Activated T-helper 1 cell treated with Interleukin-2 at 50 U/mL for 16 hours (primary cell): ENCODE measurements at regions not wholly inside any gene's neighbourhood (a gene's known extent, or its start where the extent isn't known, plus 50 kb on each side); places are given as distances from the start of the nearest gene placed in this dataset.

ENCODE experiments used
- DNase-seq: peaks from one replicate; pipeline ENCODE4 v3.0.0-alpha.2; 2020; ENCODE audit warnings: low read depth

DNA sequence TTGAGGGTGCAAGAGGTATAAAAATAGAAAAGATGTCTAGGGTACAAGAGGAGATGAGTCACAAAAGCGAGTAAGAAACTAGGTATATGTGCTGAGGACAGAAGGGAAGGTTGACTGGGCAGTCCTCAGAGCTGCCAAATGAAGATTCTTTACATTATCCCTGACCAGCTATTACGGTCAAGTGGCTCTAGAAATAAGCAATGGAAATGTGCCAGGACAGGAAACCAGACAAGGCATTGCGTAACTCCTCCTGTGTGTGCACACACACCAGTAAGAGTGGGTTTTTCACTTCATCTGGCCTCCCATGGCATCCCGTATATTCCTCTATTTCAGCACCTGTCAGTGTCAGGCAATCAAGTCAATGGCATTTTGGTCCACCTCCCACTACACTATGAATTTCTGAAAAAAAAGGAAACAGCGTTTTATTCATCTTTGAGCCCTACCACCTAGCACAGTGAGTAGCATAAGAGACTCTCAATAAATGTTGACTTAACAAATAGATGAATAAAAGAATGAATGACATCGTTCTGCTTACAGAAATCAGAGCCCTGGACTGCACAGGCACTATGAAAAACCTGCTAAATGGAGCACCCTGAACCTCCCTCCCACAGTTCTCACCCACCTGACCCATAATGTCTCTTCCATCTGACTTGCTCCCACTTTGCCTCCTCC is 62.6 kb upstream of the KLF3 start:
- DNase-seq: no peak

DNA sequence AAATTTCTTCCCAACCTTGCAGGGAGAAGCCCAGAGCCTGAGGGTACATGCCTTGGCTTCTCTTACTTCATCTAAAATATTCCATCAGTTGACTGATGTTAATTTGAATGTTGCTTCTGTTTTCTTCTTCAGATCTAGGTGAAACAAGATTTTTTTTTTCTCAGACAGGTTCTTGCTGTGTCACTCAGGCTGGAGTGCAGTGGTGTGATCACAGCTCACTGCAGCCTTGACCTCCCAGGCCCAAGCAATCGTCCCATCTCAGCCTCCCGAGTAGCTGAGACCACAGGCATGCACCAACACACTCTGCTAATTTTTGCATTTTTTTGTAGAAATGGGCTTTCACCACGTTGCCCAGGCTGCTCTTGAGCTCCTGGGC is 62.1 kb upstream of the KLF3 start:
- DNase-seq: no peak

DNA sequence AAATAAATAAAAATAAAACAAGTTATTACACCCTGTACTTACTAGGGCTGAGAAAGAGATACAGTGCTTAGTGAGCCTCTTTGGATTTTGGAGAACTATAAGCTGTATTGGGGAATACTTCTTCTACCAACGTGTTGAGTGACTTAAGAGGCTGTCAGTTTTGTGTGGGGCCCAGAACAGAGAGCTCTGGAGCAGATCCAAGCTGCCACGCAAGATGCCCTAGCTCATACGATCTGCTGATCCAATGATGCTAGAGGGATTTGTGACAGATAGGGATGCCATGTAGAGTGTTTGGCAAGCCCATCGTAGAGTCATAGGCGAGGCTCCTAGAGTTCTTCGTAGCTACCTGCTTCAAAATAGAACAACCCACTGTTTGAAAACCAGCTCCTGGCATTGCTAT is 60.3 kb upstream of the KLF3 start:
- DNase-seq: no peak

DNA sequence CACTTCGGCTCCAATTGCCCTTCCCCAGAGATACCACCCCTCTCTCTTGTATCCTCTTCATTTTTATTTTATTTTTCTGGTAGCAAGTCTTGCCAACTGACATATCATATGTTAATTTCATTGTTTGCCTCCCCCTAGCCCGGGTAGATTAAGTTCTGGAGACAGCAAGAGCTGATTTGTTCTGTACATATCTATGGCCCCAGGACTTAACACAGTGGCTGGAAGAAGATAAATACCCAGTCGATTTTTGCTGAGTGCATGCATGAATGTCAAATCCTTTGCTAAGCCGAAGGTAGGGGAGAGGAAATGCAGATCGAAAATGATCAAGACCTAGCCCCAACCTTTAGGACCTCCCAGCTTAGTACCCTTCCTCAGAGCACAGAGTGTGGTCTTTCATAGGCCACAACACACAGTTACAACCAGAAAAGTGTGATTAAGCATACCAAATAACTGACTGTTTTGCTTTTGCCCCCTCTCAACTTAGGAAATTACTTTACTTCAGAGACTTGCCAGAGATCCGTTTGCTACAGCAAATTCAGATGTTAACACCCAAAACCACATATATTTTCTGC is 58.7 kb upstream of the KLF3 start:
- no peak for DNase-seq

DNA sequence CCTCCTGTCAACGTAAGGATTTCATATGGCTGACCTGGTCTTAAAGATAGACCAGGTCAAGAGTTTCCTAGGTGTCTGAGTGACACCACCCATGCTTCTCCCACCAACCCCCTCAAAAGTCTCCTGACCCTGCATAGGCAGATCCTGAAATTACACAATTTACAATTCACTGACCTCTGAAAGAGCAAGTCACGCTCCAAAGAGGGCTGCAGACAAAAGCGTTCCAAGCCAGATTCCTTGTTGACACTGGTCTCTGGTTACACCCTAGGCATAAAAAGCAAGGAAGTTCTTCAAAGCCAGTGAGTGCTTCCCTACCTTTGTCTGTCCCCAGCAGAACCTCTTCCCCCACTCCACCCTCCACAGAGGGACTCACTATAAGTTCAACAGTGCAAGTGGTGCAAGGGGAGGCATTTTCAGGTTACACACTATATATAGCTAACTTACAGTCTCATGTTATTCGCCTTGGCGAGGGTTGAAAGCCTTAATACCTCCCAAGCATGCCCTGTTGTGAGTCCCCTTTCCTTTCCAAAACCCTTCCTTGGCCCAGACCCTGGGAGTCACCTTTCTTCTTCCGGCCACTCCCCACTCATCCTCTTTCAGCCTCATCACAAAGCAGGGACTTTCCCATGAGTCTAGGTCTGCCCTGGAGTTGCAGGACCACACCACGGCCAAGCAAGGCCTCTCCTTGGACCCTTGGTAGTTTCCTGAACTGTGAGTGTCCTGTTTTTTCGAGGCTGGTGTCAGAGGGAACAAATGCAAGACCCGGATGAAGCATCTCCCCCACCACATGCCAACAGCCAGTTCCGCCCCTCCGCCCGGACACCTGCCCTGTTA is 58.0 kb upstream of the KLF3 start:
- no peak for DNase-seq

DNA sequence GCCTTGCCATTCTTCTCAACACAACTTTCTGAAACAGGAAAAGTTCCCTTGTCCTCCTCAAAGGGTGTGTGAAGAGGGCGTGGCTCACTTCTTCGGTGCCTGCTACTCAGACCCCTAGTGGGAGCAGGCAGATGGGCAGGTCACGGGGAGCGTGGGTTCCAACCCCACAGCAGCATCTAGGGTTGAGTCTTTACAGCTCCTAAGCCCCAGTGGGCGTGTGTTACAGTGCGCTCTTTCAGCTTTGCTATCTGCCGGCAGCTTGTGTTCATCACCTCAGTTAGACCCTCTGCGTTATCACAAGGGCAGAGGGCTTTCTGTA is 57.5 kb upstream of the KLF3 start:
- no peak for DNase-seq

DNA sequence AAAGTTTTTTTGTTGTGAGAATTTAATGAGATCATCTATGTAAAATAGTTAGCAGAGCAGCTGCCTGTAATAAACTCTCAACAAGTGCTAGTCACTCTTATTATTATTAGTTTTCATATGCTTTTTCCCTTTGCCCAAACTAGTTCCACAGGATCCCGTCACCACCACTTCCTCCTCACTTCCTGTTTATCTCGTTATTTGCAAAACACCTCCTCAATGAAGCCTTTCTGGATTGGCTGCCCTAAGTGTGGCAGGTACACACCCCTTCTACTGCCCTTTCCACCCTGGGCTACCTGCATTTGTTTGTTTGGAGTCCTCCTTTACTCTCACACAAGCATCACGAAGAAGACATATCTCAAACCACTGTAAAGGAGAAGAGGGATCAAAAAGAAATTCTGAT is 54.4 kb upstream of the KLF3 start:
- no peak for DNase-seq

DNA sequence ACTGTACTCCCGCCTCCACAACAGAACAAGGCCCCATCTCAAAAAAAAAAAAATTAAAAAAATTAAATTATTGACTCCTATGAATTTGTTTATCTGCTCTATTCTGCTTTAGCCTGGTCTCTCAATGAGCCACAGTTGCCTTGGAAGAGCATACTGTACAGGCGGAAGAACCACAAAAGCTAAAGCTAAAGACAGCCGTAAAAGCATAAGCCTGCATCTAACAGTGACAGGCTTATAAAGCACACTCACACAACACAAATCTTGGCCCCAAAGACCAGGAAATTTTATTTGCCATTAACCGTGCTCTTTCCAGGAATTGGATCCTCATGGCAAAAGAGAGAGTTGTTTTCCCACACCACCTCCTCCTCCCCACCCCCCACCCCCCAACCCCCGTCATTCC is 53.5 kb upstream of the KLF3 start:
- no peak for DNase-seq

DNA sequence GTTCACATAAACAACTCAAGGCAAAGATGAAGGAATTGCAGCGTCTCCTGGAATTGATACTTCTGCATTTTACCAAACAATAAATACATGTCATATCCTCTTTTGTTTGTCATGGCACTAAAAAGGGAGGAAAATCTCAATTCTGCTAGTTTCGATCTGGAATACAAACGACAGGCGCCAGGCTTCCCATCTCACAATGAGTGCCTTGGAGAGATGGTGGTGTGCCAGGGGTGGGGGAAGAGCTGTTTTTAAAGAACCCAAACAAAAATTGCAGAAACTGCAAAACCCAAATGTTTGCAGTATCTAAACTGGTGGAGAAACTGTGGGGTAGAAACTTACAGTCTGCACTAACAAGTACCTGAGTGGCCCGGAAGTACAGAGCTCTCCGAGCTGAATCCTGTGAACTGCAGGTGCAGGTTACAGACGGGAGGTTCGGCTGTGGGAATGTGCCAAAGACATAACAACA is 53.0 kb upstream of the KLF3 start:
- no peak for DNase-seq

DNA sequence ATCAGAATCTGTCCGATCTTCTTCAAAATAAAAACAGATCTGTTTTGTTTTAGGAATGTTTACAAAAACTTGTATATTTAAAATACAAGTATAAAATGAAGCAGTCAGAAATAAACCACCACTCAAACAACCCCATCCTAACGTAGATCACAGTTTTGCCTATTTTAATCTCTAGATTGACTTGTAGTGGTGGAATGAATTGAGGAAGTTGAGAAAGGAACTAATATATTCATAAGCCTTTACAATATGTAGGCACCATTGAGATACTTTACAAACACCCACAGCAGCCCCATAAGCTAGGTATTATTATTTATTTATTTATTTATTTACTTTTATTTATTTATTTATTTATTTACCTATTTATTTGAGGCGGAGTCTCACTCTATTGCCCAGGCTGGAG is 52.3 kb upstream of the KLF3 start:
- DNase-seq: no peak

DNA sequence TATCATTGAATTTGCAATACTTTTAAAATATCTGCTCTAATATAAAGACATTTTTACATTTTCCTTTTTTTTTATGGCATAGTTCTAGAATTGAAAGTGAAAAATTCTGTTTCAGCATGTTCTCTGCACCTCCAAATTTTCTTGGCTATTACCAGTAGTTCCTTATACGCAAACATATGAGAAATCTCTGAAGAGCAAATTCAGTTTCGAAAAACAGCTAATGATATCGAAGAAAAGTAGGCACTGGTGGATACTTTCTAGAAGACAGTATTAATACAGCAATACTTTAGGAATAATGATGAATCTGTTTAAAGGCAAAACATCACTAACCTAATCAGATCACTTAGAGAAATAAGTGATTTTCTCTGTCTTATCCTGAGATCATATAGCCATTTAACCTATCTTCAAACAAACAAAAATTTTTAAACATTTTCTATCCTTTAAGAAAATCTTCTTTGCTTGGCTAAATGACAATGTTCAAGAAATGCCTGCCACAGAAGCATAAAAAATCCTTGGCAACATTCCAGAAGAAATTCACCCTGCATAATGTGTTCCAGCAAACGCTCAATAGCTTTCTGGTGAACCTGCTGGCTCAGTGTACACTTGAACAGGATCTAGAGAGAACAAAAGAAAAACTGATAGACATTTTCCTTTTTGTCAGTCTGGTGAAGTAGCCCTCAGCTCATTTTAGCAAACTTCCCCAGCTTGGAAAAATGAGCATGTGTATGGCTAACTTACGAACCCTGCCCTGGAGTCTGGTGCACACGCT is 51.2 kb upstream of the KLF3 start:
- no peak for DNase-seq
